Coronary artery (tissue), 2 donors: ENCODE measurements at regions not wholly inside any gene's neighbourhood (a gene's known extent, or its start where the extent isn't known, plus 50 kb on each side); places are given as distances from the start of the nearest gene placed in this dataset.
"Not testable (repeated sequence)": the region's sequence is repeated elsewhere in the genome, so short reads cannot be mapped to it uniquely, and the experiment has no call there.

Experiments used
- DNase-seq: peaks from one replicate; pipeline ENCODE4 v3.0.0-alpha.2; 2017; ENCODE audit warnings: low spot score
- H3K27ac ChIP-seq, 2 donors: fragments of 200-600 bp; sonication (generic); one replicate each; pipeline ENCODE4 v1.5.1; 2016 to 2019
- H3K4me3 ChIP-seq: fragments of 200-600 bp; sonication (generic); 2 replicates; pipeline ENCODE4 v1.5.1; 2016; ENCODE audit warnings: mild to moderate bottlenecking, moderate library complexity
- TF ChIP-seq, protein P1 (sequence below): fragments of 200-600 bp; sonication (generic); IDR thresholded peaks from one replicate; pipeline ENCODE4 v1.5.1; 2019; ENCODE audit warnings: antibody characterized with exemption

DNA sequence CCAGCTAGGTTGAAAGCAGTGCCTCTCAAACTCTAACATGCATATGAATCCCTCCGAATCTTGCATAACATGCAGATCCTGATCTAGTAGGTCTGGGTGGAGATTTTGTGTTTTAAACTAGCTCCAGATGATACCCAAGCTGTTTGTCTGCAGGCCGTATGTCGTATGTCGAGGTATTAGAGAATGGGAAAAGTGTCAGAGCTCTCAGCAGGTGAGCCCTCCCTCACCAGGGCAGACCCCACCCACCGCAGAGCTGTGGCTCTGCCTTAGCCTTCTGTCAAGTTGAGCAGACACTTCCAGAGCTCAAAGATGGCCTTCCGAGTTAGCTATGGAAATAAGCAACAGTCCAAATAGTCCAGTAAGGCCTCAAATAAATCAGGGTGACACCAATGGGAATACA lies 83.2 kb upstream of the MAP3K1 start:
- no peak overlapping the region for H3K27ac ChIP-seq
- TF ChIP-seq, protein P1, sequence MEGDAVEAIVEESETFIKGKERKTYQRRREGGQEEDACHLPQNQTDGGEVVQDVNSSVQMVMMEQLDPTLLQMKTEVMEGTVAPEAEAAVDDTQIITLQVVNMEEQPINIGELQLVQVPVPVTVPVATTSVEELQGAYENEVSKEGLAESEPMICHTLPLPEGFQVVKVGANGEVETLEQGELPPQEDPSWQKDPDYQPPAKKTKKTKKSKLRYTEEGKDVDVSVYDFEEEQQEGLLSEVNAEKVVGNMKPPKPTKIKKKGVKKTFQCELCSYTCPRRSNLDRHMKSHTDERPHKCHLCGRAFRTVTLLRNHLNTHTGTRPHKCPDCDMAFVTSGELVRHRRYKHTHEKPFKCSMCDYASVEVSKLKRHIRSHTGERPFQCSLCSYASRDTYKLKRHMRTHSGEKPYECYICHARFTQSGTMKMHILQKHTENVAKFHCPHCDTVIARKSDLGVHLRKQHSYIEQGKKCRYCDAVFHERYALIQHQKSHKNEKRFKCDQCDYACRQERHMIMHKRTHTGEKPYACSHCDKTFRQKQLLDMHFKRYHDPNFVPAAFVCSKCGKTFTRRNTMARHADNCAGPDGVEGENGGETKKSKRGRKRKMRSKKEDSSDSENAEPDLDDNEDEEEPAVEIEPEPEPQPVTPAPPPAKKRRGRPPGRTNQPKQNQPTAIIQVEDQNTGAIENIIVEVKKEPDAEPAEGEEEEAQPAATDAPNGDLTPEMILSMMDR, result no peak
- DNase-seq, result no peak
- no peak overlapping the region for H3K4me3 ChIP-seq

DNA sequence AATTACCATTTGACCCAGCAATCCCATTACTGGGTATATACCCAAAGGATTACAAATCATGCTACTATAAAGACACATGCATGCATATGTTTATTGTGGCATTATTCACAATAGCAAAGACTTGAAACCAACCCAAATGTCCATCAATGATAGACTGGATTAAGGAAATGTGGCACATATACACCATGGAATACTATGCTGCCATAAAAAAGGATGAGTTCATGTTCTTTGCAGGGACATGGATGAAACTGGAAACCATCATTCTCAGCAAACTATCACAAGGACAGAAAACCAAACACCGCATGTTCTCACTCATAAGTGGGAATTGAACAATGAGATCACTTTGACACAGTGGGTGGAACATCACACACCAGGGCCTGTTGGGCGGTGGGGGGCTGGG lies 83.9 kb upstream of the MAP3K1 start:
- not testable (repeated sequence) for H3K4me3 ChIP-seq, H3K27ac ChIP-seq, DNase-seq

DNA sequence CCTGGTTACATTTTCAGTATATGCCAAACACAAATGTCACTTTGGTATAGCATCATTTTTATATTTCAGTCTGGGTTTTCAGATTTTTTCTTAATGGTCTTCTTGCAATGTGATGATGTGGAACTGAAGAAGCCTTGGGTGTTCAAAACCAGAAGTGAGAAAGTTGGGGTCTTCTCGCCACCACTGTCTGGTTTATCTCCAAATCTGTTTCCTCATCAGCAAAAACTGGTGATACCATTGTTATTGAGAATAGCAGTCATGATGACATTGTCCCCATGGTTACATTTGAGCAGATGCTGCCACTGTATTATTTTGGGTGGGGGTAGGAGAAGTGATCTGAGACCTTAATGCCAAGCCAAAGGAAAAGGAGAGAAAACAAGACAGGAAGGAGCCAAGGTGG lies 85.9 kb upstream of the MAP3K1 start:
- Histone ChIP-seq H3K4me3 (no peak overlapping the region), H3K27ac (no peak overlapping the region)
- no peak for DNase-seq
- TF ChIP-seq, protein P1, result no peak

DNA sequence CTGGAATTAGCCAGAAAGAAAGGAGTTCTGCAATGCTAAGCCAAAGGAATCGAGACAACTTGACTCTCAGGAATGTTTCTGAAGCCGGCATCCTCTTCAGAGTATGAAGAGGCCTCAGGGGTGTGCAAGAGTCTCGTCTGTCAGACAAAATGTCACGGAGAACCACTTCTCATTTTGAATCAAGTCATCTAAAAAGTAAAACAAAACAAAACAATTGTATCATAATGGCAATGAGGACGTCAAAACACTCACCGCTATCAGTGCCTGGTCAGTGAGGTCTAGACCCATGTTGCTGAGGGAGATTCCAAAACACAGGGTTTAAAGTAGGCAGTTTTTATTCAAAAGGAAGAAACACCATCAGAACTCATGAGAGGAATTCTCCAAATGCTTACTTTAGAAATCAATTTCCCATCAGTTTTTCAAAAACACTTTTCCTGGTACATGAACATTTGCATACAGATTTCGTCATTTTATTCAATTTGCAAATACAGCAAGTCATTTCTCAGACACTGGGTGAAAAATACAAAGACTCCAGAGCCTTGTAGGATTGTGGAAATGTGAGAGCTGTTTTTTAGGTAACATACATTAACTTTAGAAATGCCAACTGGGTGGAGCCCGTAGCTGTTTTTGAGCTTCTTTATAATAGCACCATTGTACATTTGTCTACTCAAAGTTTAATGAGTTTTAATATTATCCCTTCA lies 89.5 kb upstream of the MAP3K1 start:
- TF ChIP-seq, protein P1, result no peak
- Histone ChIP-seq H3K4me3 (no peak overlapping the region), H3K27ac (no peak overlapping the region)
- no peak for DNase-seq

DNA sequence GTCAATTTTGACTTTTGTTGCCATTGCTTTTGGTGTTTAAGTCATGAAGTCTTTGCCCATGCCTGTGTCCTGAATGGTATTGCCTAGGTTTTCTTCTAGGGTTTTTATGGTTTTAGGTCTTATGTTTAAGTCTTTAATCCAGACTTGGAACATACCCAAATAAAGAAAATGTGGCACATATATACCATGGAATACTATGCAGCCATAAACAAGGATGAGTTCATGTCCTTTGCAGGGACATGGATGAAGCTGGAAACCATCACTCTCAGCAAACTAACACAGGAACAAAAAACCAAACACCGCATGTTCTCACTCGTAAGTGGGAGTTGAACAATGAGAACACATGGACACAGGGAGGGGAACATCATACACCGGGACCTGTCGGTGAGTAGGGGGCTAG lies 90.5 kb upstream of the MAP3K1 start:
- not testable (repeated sequence) for H3K27ac ChIP-seq, DNase-seq, H3K4me3 ChIP-seq

DNA sequence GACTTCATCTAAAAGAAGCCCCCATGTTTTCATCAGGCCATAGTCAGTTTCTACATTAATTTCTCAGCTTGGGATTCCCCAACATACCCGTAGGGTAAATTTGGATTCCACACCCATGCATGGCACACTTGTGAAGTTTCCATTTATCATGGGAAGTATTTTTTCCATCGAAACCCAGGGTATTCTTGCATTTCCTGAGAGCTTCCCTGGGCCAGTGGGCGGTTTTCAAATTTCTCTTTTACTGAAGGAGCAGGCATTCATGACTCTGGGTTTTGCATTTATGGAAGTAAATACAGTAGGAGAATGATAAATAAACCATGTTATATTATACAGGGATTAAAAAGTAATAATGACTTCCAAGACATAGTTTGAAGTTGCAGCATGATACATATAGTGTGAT lies 93.0 kb upstream of the MAP3K1 start:
- no peak for DNase-seq
- TF ChIP-seq, protein P1, result no peak
- H3K4me3 ChIP-seq, result no peak overlapping the region
- H3K27ac ChIP-seq, result no peak overlapping the region

DNA sequence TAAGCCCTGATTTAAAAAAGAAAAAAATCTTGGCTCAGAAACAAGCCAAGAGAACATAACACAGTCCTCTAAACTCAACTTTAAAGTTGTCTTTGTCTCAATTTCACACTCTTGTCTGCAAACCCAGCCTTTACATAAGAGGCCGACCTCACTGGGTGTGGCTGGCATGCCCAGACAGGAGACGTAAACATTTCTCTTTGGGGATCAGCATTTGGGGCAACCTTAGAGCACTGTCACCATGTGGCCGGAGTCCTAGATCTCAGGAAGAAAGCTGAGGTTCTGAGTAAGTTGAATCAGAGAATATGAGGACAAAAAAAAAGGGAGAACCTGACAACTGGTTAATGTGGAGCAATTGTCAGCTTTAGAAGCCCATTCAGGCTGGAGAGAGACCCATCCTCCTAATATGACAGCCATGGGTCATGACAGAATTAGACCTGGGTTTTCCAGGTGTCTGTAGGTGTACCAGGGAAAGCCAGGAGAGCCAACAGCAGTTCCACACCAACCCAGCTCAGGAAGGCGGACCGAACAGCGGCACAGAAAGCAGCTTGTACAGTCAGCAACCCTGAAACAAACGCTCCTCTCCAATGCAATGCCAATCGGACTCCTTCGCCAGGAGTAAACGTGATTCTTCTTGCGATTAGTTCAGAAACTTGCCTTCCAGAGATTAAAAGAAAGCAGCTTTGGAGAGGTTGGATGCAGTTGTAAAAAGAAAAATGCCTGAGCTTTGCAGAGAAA lies 97.9 kb upstream of the MAP3K1 start:
- H3K4me3 ChIP-seq, result peak overlapping the region; percentile 35
- TF ChIP-seq, protein P1, result no peak
- no peak for DNase-seq
- no peak overlapping the region for H3K27ac ChIP-seq

DNA sequence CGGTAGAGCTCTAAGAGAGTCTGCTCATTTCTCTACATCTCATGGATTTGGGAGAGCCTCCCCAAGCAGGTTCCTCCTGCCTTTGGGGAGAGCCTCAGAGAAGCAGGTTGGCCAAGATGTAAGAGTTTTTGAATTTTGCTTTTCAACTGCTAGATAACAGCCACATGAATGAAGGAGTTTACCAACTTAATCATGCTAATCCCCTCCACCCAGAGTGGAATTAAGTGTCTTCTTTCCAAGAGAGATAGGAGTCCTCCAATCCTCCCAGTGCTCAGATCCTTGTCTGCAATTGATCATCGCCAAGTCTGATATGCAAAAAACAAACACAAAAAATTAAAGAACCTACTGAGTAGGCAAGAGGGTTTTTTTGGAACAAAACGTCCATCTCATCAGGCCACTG lies 99.4 kb upstream of the MAP3K1 start:
- DNase-seq, result no peak
- TF ChIP-seq, protein P1, result no peak
- Histone ChIP-seq H3K27ac (no peak overlapping the region), H3K4me3 (no peak overlapping the region)
